Loucy (cell line): ENCODE measurements at regions not wholly inside any gene's neighbourhood (a gene's known extent, or its start where the extent isn't known, plus 50 kb on each side); places are given as distances from the start of the nearest gene placed in this dataset.

ENCODE experiments used
- H2AFZ ChIP-seq: fragments of 200-600 bp; sonication (generic); 2 replicates; pipeline ENCODE4 v1.6.0; 2016; ENCODE audit warnings: antibody characterized with exemption, mild to moderate bottlenecking, low read length, moderate library complexity
- H3F3A ChIP-seq: fragments of 200-600 bp; 2 replicates; pipeline ENCODE4 v1.6.0; 2016; ENCODE audit warnings: antibody characterized with exemption, low read depth, mild to moderate bottlenecking
- H3K27me3 ChIP-seq: fragments of 200-600 bp; sonication (generic); 2 replicates; pipeline ENCODE4 v1.6.1; 2014; ENCODE audit warnings: low read length, mild to moderate bottlenecking; ENCODE audit not compliant: insufficient read depth, poor library complexity, severe bottlenecking
- H3K36me3 ChIP-seq: fragments of 200-600 bp; sonication (generic); 2 replicates; pipeline ENCODE4 v1.6.1; 2016; ENCODE audit warnings: low read length; ENCODE audit not compliant: insufficient read depth
- H3K4me1 ChIP-seq: fragments of 200-600 bp; sonication (generic); 2 replicates; pipeline ENCODE4 v1.5.1; 2014; ENCODE audit warnings: low read length, mild to moderate bottlenecking; ENCODE audit not compliant: insufficient read depth, poor library complexity, severe bottlenecking
- H3K4me2 ChIP-seq: fragments of 200-600 bp; sonication (generic); 2 replicates; pipeline ENCODE4 v1.6.0; 2014; ENCODE audit warnings: antibody characterized with exemption, low read length, low read depth, mild to moderate bottlenecking; ENCODE audit not compliant: poor library complexity, severe bottlenecking
- H3K4me3 ChIP-seq: fragments of 200-600 bp; sonication (generic); 2 replicates; pipeline ENCODE4 v1.5.1; 2014; ENCODE audit warnings: low read length, mild to moderate bottlenecking, mixed read lengths; ENCODE audit not compliant: poor library complexity, severe bottlenecking
- H3K79me2 ChIP-seq: fragments of 200-600 bp; sonication (generic); 2 replicates; pipeline ENCODE4 v1.6.1; 2014; ENCODE audit warnings: low read length; ENCODE audit not compliant: insufficient read depth
- H3K9ac ChIP-seq: fragments of 200-600 bp; sonication (generic); 2 replicates; pipeline ENCODE4 v1.6.0; 2014; ENCODE audit warnings: mild to moderate bottlenecking, low read depth, low read length, moderate library complexity; ENCODE audit not compliant: poor library complexity, severe bottlenecking
- H3K9me2 ChIP-seq: fragments of 200-600 bp; sonication (generic); replicated peaks from 2 replicates; pipeline ENCODE4 v1.6.1; 2016; ENCODE audit warnings: low read depth, low read length, mixed read lengths
- H3K9me3 ChIP-seq: fragments of 200-600 bp; sonication (generic); 2 replicates; pipeline ENCODE4 v1.6.1; 2014; ENCODE audit warnings: mild to moderate bottlenecking, antibody characterized with exemption, low read length, low read depth; ENCODE audit not compliant: insufficient read depth
- H4K20me1 ChIP-seq: fragments of 200-600 bp; sonication (generic); 2 replicates; pipeline ENCODE4 v1.6.0; 2014; ENCODE audit warnings: antibody characterized with exemption, low read length, mild to moderate bottlenecking; ENCODE audit not compliant: insufficient read depth, poor library complexity, severe bottlenecking
- CTCF ChIP-seq: fragments of 200-600 bp; sonication (generic); conservative IDR thresholded peaks from 2 replicates; pipeline ENCODE4 v1.5.1; 2014; ENCODE audit warnings: mild to moderate bottlenecking, antibody characterized with exemption, low read length
- EZH2phosphoT487 ChIP-seq: fragments of 200-600 bp; IDR thresholded peaks from 2 replicates; pipeline ENCODE4 v1.6.1; 2018; ENCODE audit warnings: antibody characterized with exemption, mild to moderate bottlenecking, moderate library complexity, borderline replicate concordance

- no peaks in the 10 kb centered on the region for H3K36me3 ChIP-seq
- no peaks in the 10 kb centered on the region for H4K20me1 ChIP-seq
- H3K4me1 ChIP-seq: no peaks in the 10 kb centered on the region
- no peak overlapping the region for H3K4me2 ChIP-seq
- no peaks in the 10 kb centered on the region for H3K79me2 ChIP-seq
- no peak overlapping the region for H3K9ac ChIP-seq
- H3K9me3 ChIP-seq: no peaks in the 10 kb centered on the region; the same call in 1 of the 2 replicates
- H3K27me3 ChIP-seq: no peaks in the 10 kb centered on the region
- no peak overlapping the region for H2AFZ ChIP-seq
- no peak for TF ChIP-seq EZH2phosphoT487
- no peak for TF ChIP-seq CTCF
- H3K4me3 ChIP-seq: no peak overlapping the region
- H3K9me2 ChIP-seq: no peaks in the 10 kb centered on the region
- H3F3A ChIP-seq: no peaks in the 10 kb centered on the region
Measured at GRCh38 chr15:31556494-31557150, 230.0 kb downstream of the KLF13 start.

GRCh38 chr15:31557899-31558298, 231.3 kb downstream of the KLF13 start:
- TF ChIP-seq EZH2phosphoT487 (no peak), CTCF (no peak)
- H3K27me3 ChIP-seq: no peaks in the 10 kb centered on the region

GRCh38 chr15:31558840-31559239, 232.2 kb downstream of the KLF13 start:
- no peak overlapping the region for H2AFZ ChIP-seq
- H4K20me1 ChIP-seq: no peaks in the 10 kb centered on the region
- no peaks in the 10 kb centered on the region for H3K4me1 ChIP-seq
- H3K79me2 ChIP-seq: no peaks in the 10 kb centered on the region
- no peak for TF ChIP-seq EZH2phosphoT487
- TF ChIP-seq CTCF: no peak
- no peaks in the 10 kb centered on the region for H3K36me3 ChIP-seq
- H3K9ac ChIP-seq: no peak overlapping the region
- H3K9me3 ChIP-seq: no peaks in the 10 kb centered on the region; the same call in 1 of the 2 replicates
- H3K4me2 ChIP-seq: no peak overlapping the region
- no peak overlapping the region for H3K4me3 ChIP-seq
- H3K9me2 ChIP-seq: no peaks in the 10 kb centered on the region
- no peaks in the 10 kb centered on the region for H3F3A ChIP-seq
- no peaks in the 10 kb centered on the region for H3K27me3 ChIP-seq

More at GRCh38 chr15:31557899-31558298, 231.3 kb downstream of the KLF13 start:
- H3F3A ChIP-seq: no peaks in the 10 kb centered on the region
- H3K36me3 ChIP-seq: no peaks in the 10 kb centered on the region
- H3K4me1 ChIP-seq: no peaks in the 10 kb centered on the region
- no peak overlapping the region for H3K9ac ChIP-seq
- no peaks in the 10 kb centered on the region for H3K79me2 ChIP-seq
- H3K4me2 ChIP-seq: no peak overlapping the region
- H2AFZ ChIP-seq: no peak overlapping the region
- H3K9me2 ChIP-seq: no peaks in the 10 kb centered on the region
- H3K4me3 ChIP-seq: no peak overlapping the region
- no peaks in the 10 kb centered on the region for H4K20me1 ChIP-seq
- H3K9me3 ChIP-seq: no peaks in the 10 kb centered on the region; the same call in 1 of the 2 replicates
